SK-N-SH (cell line): ENCODE measurements at regions not wholly inside any gene's neighbourhood (a gene's known extent, or its start where the extent isn't known, plus 50 kb on each side); places are given as distances from the start of the nearest gene placed in this dataset.

Experiments
- CTCF ChIA-PET: fragments of 300-600, 350-600 bp; formaldehyde crosslinking; extraction: SDS; loops from one replicate; lab custom pipeline; 2021; lab: Yijun Ruan, JAX
- POLR2A ChIA-PET: fragments of 350-600 bp; sonication (Branson Sonifier 250); formaldehyde crosslinking; extraction: SDS; loops from one replicate; lab custom pipeline; 2020; ENCODE audit warnings: antibody characterized with exemption, inconsistent platforms; lab: Yijun Ruan, JAX
- DNase-seq: peaks from one replicate; pipeline ENCODE4 v3.0.0; 2012
- H2AFZ ChIP-seq: fragments of 200-600 bp; sonication (generic); 2 replicates; pipeline ENCODE4 v1.8.1; 2016; ENCODE audit warnings: antibody characterized with exemption, mild to moderate bottlenecking, low read depth
- H3F3A ChIP-seq: fragments of 200-600 bp; sonication (generic); replicated peaks from 2 replicates; pipeline ENCODE3; 2016; ENCODE audit warnings: antibody characterized with exemption, mild to moderate bottlenecking; ENCODE audit not compliant: insufficient read depth
- H3K27ac ChIP-seq, 2 experiments: fragments of 200-500 bp in 1 of 2; fragments of 200-600 bp in 1 of 2; sonication (Bioruptor generic) in 1 of 2; sonication (generic), shearing (Covaris generic) in 1 of 2; 2 replicates each; pipeline versions ENCODE4 v1.5.1 to v1.6.1; 2014 to 2016; ENCODE audit warnings: low read depth in 2 of 2, inconsistent platforms in 1 of 2, low read length in 1 of 2, mild to moderate bottlenecking in 1 of 2, mixed read lengths in 1 of 2
- H3K27me3 ChIP-seq: fragments of 200-600 bp; sonication (generic), shearing (Covaris generic); 2 replicates; pipeline ENCODE4 v1.6.1; 2016; ENCODE audit warnings: mixed run types; ENCODE audit not compliant: insufficient read depth
- H3K36me3 ChIP-seq, 2 experiments: fragments of 200-500 bp in 1 of 2; fragments of 200-600 bp in 1 of 2; sonication (Bioruptor generic) in 1 of 2; sonication (generic) in 1 of 2; replicated peaks in 1 of 2; 2 replicates each; pipeline versions ENCODE3 to v1.5.1; 2014 to 2016; ENCODE audit warnings: low read length in 1 of 2, mild to moderate bottlenecking in 1 of 2; ENCODE audit not compliant: insufficient read depth in 2 of 2, control insufficient read depth in 1 of 2
- H3K4me1 ChIP-seq, 2 experiments: fragments of 200-500 bp in 1 of 2; fragments of 200-600 bp in 1 of 2; sonication (Bioruptor generic) in 1 of 2; sonication (generic), shearing (Covaris generic) in 1 of 2; 2 replicates each; pipeline versions ENCODE4 v1.5.1 to v1.6.1; 2014 to 2016; ENCODE audit warnings: low read depth in 1 of 2, low read length in 1 of 2, mixed run types in 1 of 2; ENCODE audit not compliant: insufficient read depth in 2 of 2, control insufficient read depth in 1 of 2
- H3K4me2 ChIP-seq: fragments of 200-600 bp; sonication (generic), shearing (Covaris generic); 2 replicates; pipeline ENCODE4 v1.6.1; 2017; ENCODE audit warnings: mixed run types
- H3K4me3 ChIP-seq, 2 experiments: fragments of 200-500 bp in 1 of 2; fragments of 200-600 bp in 1 of 2; sonication (Bioruptor generic) in 1 of 2; sonication (generic), shearing (Covaris generic) in 1 of 2; 2 replicates each; pipeline versions ENCODE4 v1.5.1 to v1.8.1; 2014 to 2016; ENCODE audit warnings: low read depth in 2 of 2, inconsistent platforms in 1 of 2, low read length in 1 of 2, mild to moderate bottlenecking in 1 of 2, mixed read lengths in 1 of 2, moderate library complexity in 1 of 2
- H3K79me2 ChIP-seq: fragments of 200-600 bp; sonication (generic); 2 replicates; pipeline ENCODE4 v1.8.1; 2017; ENCODE audit warnings: mild to moderate bottlenecking; ENCODE audit not compliant: insufficient read depth
- H3K9ac ChIP-seq: fragments of 200-600 bp; sonication (generic); 2 replicates; pipeline ENCODE4 v1.6.1; 2017; ENCODE audit warnings: mixed run types
- H3K9me2 ChIP-seq: fragments of 200-600 bp; sonication (generic); 2 replicates; pipeline ENCODE4 v1.6.1; 2017; ENCODE audit warnings: mixed run types
- H3K9me3 ChIP-seq: fragments of 200-600 bp; sonication (generic); 2 replicates; pipeline ENCODE4 v1.6.1; 2017; ENCODE audit warnings: mixed run types, mild to moderate bottlenecking, moderate library complexity
- H4K20me1 ChIP-seq: fragments of 200-600 bp; sonication (generic); 2 replicates; pipeline ENCODE4 v1.6.1; 2017; ENCODE audit warnings: mild to moderate bottlenecking, mixed run types; ENCODE audit not compliant: insufficient read depth
- EP300 ChIP-seq, 2 experiments: IDR thresholded peaks; 2 replicates each; pipeline versions ENCODE4 v1.4.0 to v1.6.1; 2012; ENCODE audit warnings: borderline replicate concordance in 1 of 2, low read depth in 1 of 2, low read length in 1 of 2
- EZH2phosphoT487 ChIP-seq: fragments of 200-600 bp; sonication (generic); IDR thresholded peaks from 2 replicates; pipeline ENCODE4 v1.6.1; 2017; ENCODE audit warnings: low read depth, mixed run types, mild to moderate bottlenecking, antibody characterized with exemption, moderate library complexity, borderline replicate concordance
- FOSL2 ChIP-seq: IDR thresholded peaks from 2 replicates; pipeline ENCODE4 v1.4.0; 2012; ENCODE audit warnings: low read depth, mild to moderate bottlenecking, moderate library complexity, borderline replicate concordance
- FOXJ3 ChIP-seq: sonication (generic); formaldehyde crosslinking; IDR thresholded peaks from 2 replicates; pipeline ENCODE4 v1.5.1; 2020; ENCODE audit warnings: mild to moderate bottlenecking, missing genetic modification reagents
- FOXM1 ChIP-seq: IDR thresholded peaks from 2 replicates; pipeline ENCODE4 v1.4.0; 2012; ENCODE audit warnings: low read depth, mild to moderate bottlenecking
- GATA2 ChIP-seq: sonication (generic); formaldehyde crosslinking; IDR thresholded peaks from 2 replicates; pipeline ENCODE4 v1.5.0; 2020; ENCODE audit warnings: mild to moderate bottlenecking, missing genetic modification reagents
- JUND ChIP-seq: IDR thresholded peaks from 2 replicates; pipeline ENCODE4 v1.4.0; 2012
- MXI1 ChIP-seq: IDR thresholded peaks from 2 replicates; pipeline ENCODE4 v1.6.1; 2012; ENCODE audit warnings: mild to moderate bottlenecking, low read depth, low read length, improper control_type of control experiment
- NFIC ChIP-seq: IDR thresholded peaks from 2 replicates; pipeline ENCODE4 v1.4.0; 2012; ENCODE audit warnings: borderline replicate concordance
- RAD21 ChIP-seq: IDR thresholded peaks from 2 replicates; pipeline ENCODE4 v1.6.1; 2012; ENCODE audit warnings: mild to moderate bottlenecking, low read length
- RCOR1 ChIP-seq: fragments of 150-350 bp; IDR thresholded peaks from 2 replicates; pipeline ENCODE4 v1.6.1; 2017; ENCODE audit warnings: antibody characterized with exemption, low read length
- RFX5 ChIP-seq: IDR thresholded peaks from 2 replicates; pipeline ENCODE4 v1.6.1; 2012; ENCODE audit warnings: mild to moderate bottlenecking, improper control_type of control experiment, low read length
- SIN3A ChIP-seq: IDR thresholded peaks from 2 replicates; pipeline ENCODE4 v1.6.1; 2012; ENCODE audit warnings: low read depth, mild to moderate bottlenecking, low read length, moderate library complexity, borderline replicate concordance
- TAF1 ChIP-seq: IDR thresholded peaks from 2 replicates; pipeline ENCODE4 v1.6.1; 2012; ENCODE audit warnings: low read depth, mild to moderate bottlenecking, low read length, moderate library complexity, borderline replicate concordance
- TCF12 ChIP-seq: IDR thresholded peaks from 2 replicates; pipeline ENCODE4 v1.4.0; 2012
- TEAD4 ChIP-seq: IDR thresholded peaks from 2 replicates; pipeline ENCODE4 v1.4.0; 2012; ENCODE audit warnings: mild to moderate bottlenecking, borderline replicate concordance; ENCODE audit not compliant: insufficient read depth
- WGBS: methylation state at CpG from one replicate; pipeline ENCODE4 v1.1.6; 2017; ENCODE audit warnings: low lambda C conversion rate; 5-methylcytosine and 5-hydroxymethylcytosine counted together
- TF ChIP-seq, protein P1 (sequence below): IDR thresholded peaks from 2 replicates; pipeline ENCODE4 v1.4.0; 2012; ENCODE audit warnings: low read depth, borderline replicate concordance
- TF ChIP-seq, protein P2 (sequence below): IDR thresholded peaks from 2 replicates; pipeline ENCODE4 v1.4.0; 2012; ENCODE audit warnings: low read depth, borderline replicate concordance
- TF ChIP-seq, protein P3 (sequence below): fragments of 200-600 bp; sonication (generic); IDR thresholded peaks from 2 replicates; pipeline ENCODE4 v1.6.1; 2017; ENCODE audit warnings: antibody characterized with exemption, mild to moderate bottlenecking, moderate library complexity
- TF ChIP-seq, protein P4 (sequence below): fragments of 150-350 bp; IDR thresholded peaks from 2 replicates; pipeline ENCODE4 v1.6.1; 2016; ENCODE audit warnings: mild to moderate bottlenecking, low read depth, low read length

DNA sequence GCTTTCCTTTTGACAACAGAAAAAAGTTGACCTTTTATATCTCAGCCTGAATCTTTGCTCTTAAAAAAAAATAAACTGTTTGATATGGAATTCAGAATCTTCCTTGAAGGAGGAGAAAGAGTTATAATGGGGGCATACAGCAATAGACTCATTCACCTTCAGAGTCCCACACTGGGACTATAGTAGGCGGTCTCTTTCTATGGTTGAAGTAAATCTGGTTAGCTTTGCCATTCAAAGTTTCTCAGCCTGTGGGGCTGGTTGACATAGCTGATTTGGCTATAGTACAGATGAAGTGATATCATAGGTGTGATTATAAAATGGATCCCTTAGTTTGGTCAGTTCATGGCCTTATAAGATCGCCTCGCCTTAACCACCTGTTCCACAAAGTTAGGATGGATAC lies 156.2 kb downstream of the SH2D1A start:
- no peak overlapping the region for H3K9ac ChIP-seq
- no peaks in the 10 kb centered on the region for H3F3A ChIP-seq
- TF ChIP-seq RAD21 (no peak), FOSL2 (no peak), TCF12 (no peak), EP300 (IDR thresholded peaks at IDR 0.05; ENCODE audit: borderline replicate concordance in 1 of 2, low read depth in 1 of 2, low read length in 1 of 2) (no peak), GATA2 (no peak), RCOR1 (no peak), FOXJ3 (CRISPR knock-in tag) (no peak), TEAD4 (no peak), NFIC (no peak)
- TF ChIP-seq, protein P1, sequence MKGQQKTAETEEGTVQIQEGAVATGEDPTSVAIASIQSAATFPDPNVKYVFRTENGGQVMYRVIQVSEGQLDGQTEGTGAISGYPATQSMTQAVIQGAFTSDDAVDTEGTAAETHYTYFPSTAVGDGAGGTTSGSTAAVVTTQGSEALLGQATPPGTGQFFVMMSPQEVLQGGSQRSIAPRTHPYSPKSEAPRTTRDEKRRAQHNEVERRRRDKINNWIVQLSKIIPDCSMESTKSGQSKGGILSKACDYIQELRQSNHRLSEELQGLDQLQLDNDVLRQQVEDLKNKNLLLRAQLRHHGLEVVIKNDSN: no peak
- TF ChIP-seq, protein P2, sequence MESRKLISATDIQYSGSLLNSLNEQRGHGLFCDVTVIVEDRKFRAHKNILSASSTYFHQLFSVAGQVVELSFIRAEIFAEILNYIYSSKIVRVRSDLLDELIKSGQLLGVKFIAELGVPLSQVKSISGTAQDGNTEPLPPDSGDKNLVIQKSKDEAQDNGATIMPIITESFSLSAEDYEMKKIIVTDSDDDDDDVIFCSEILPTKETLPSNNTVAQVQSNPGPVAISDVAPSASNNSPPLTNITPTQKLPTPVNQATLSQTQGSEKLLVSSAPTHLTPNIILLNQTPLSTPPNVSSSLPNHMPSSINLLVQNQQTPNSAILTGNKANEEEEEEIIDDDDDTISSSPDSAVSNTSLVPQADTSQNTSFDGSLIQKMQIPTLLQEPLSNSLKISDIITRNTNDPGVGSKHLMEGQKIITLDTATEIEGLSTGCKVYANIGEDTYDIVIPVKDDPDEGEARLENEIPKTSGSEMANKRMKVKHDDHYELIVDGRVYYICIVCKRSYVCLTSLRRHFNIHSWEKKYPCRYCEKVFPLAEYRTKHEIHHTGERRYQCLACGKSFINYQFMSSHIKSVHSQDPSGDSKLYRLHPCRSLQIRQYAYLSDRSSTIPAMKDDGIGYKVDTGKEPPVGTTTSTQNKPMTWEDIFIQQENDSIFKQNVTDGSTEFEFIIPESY: no peak
- TF ChIP-seq, protein P3, sequence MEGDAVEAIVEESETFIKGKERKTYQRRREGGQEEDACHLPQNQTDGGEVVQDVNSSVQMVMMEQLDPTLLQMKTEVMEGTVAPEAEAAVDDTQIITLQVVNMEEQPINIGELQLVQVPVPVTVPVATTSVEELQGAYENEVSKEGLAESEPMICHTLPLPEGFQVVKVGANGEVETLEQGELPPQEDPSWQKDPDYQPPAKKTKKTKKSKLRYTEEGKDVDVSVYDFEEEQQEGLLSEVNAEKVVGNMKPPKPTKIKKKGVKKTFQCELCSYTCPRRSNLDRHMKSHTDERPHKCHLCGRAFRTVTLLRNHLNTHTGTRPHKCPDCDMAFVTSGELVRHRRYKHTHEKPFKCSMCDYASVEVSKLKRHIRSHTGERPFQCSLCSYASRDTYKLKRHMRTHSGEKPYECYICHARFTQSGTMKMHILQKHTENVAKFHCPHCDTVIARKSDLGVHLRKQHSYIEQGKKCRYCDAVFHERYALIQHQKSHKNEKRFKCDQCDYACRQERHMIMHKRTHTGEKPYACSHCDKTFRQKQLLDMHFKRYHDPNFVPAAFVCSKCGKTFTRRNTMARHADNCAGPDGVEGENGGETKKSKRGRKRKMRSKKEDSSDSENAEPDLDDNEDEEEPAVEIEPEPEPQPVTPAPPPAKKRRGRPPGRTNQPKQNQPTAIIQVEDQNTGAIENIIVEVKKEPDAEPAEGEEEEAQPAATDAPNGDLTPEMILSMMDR: no peak
- H3K4me1 ChIP-seq: no peaks in the 10 kb centered on the region
- no peak overlapping the region for H3K4me3 ChIP-seq
- H2AFZ ChIP-seq: no peak overlapping the region
- H3K27ac ChIP-seq: no peak overlapping the region
- no peaks in the 10 kb centered on the region for H3K9me3 ChIP-seq
- H3K4me2 ChIP-seq: no peak overlapping the region
- H4K20me1 ChIP-seq: no peaks in the 10 kb centered on the region
- ChIA-PET CTCF (no interaction called here), POLR2A (no interaction called here)
- no peaks in the 10 kb centered on the region for H3K36me3 ChIP-seq
- WGBS: 44% methylated on average over 3 of the region's 3 CpGs
- DNase-seq: no peak
- H3K27me3 ChIP-seq: no peaks in the 10 kb centered on the region
- no peaks in the 10 kb centered on the region for H3K9me2 ChIP-seq
- H3K79me2 ChIP-seq: no peaks in the 10 kb centered on the region

DNA sequence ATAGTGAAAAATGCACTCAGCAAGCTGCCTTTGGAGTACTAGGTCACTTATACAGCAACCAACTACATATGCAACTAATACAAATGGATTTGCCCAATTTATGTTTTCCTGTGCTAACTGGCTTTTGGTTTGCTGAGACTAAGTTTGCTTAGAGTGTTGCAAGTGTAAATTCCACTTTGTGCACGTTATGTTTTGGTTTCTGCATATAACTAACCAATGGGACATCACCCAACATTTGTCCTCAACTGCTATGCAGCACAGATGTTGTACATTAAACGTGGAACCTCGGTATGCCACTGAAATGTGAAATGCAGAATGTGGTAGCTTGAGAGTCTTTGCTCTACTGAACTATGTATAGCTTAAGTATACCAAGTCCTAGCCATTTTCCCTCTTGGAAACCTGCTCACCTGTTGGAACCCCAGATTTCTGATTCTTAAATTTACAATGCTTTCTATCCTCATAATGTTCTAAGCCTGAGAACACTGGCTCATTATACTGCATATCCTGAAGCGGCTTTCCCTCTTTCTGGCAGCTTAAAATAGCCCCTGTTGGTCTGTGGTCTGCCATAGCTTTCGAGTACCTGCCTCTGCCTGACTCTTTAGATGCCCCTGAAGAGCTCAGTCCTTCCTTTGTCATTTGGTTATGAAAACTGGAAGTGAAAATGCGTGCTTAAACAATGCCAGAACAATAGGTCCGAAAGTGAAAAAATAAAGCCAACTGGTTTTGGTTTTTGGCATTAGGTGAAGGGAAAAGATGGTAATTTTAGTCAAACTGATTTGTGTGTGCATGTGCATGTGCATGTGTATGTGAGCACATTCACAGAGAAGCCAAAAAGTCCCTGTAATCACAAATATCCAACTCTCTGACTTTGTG lies 158.0 kb downstream of the SH2D1A start:
- WGBS: 20% methylated on average over 7 of the region's 7 CpGs
- TF ChIP-seq TAF1: no peak
- no peak for TF ChIP-seq EZH2phosphoT487
- TF ChIP-seq, protein P4, sequence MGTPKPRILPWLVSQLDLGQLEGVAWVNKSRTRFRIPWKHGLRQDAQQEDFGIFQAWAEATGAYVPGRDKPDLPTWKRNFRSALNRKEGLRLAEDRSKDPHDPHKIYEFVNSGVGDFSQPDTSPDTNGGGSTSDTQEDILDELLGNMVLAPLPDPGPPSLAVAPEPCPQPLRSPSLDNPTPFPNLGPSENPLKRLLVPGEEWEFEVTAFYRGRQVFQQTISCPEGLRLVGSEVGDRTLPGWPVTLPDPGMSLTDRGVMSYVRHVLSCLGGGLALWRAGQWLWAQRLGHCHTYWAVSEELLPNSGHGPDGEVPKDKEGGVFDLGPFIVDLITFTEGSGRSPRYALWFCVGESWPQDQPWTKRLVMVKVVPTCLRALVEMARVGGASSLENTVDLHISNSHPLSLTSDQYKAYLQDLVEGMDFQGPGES: no peak
- no peak for TF ChIP-seq SIN3A
- no peak for TF ChIP-seq MXI1
- TF ChIP-seq FOXM1: no peak
- TF ChIP-seq, protein P3: no peak
- TF ChIP-seq JUND: no peak
- no peak for TF ChIP-seq RFX5
- no peak for TF ChIP-seq RAD21
- no peak for TF ChIP-seq FOSL2

More for the DNA sequence above, 158.0 kb downstream of the SH2D1A start:
- DNase-seq: no peak
- ChIA-PET POLR2A (no interaction called here), CTCF (no interaction called here)
- H3K36me3 ChIP-seq: no peaks in the 10 kb centered on the region
- no peaks in the 10 kb centered on the region for H3K4me1 ChIP-seq
- H3K79me2 ChIP-seq: no peaks in the 10 kb centered on the region
- H3K9me3 ChIP-seq: no peaks in the 10 kb centered on the region
- no peaks in the 10 kb centered on the region for H3F3A ChIP-seq
- H3K4me2 ChIP-seq: no peak overlapping the region
- H2AFZ ChIP-seq: no peak overlapping the region
- no peak overlapping the region for H3K9ac ChIP-seq
- no peak overlapping the region for H3K27ac ChIP-seq
- no peak overlapping the region for H3K4me3 ChIP-seq
- H3K9me2 ChIP-seq: no peaks in the 10 kb centered on the region
- H3K27me3 ChIP-seq: no peaks in the 10 kb centered on the region
- H4K20me1 ChIP-seq: no peaks in the 10 kb centered on the region
